Osteocyte (in vitro differentiated cells): ENCODE measurements at regions not wholly inside any gene's neighbourhood (a gene's known extent, or its start where the extent isn't known, plus 50 kb on each side); places are given as distances from the start of the nearest gene placed in this dataset.
"Not testable (repeated sequence)": the region's sequence is repeated elsewhere in the genome, so short reads cannot be mapped to it uniquely, and the experiment has no call there.

ENCODE experiments used
- DNase-seq: peaks from one replicate; pipeline ENCODE4 v3.0.0; 2021; ENCODE audit warnings: mixed read lengths; ENCODE audit not compliant: unreplicated experiment; ENCODE audit errors: extremely low spot score
- H3K27ac Mint-ChIP-seq: one replicate; pipeline ENCODE4 v1.8.0; 2021; ENCODE audit warnings: mild to moderate bottlenecking, mixed read lengths; ENCODE audit not compliant: unreplicated experiment
- H3K27me3 Mint-ChIP-seq: one replicate; pipeline ENCODE4 v1.8.0; 2021; ENCODE audit warnings: mixed read lengths; ENCODE audit not compliant: unreplicated experiment
- H3K36me3 Mint-ChIP-seq: one replicate; pipeline ENCODE4 v1.8.0; 2021; ENCODE audit warnings: mixed read lengths; ENCODE audit not compliant: unreplicated experiment
- H3K4me1 Mint-ChIP-seq: one replicate; pipeline ENCODE4 v1.8.0; 2021; ENCODE audit warnings: mixed read lengths; ENCODE audit not compliant: unreplicated experiment
- H3K4me3 Mint-ChIP-seq: one replicate; pipeline ENCODE4 v1.8.0; 2021; ENCODE audit warnings: mild to moderate bottlenecking, moderate library complexity, mixed read lengths; ENCODE audit not compliant: unreplicated experiment
- H3K9me3 Mint-ChIP-seq: one replicate; pipeline ENCODE4 v1.8.0; 2021; ENCODE audit warnings: mixed read lengths; ENCODE audit not compliant: unreplicated experiment
- TF ChIP-seq, protein P1 (sequence below): fragments of 200-600 bp; sonication (generic); IDR thresholded peaks from 2 replicates; pipeline ENCODE4 v1.5.0; 2021; ENCODE audit warnings: antibody characterized with exemption, mild to moderate bottlenecking, moderate library complexity

- Mint-ChIP-seq H3K36me3 (peaks cover 7% of the 10 kb centered on the region), H3K4me1 (peaks cover 65% of the 10 kb centered on the region), H3K4me3 (no peak overlapping the region), H3K27me3 (no peaks in the 10 kb centered on the region), H3K9me3 (peaks cover 5% of the 10 kb centered on the region), H3K27ac (peak overlapping the region; percentile 100)
- no peak for DNase-seq
- TF ChIP-seq, protein P1, sequence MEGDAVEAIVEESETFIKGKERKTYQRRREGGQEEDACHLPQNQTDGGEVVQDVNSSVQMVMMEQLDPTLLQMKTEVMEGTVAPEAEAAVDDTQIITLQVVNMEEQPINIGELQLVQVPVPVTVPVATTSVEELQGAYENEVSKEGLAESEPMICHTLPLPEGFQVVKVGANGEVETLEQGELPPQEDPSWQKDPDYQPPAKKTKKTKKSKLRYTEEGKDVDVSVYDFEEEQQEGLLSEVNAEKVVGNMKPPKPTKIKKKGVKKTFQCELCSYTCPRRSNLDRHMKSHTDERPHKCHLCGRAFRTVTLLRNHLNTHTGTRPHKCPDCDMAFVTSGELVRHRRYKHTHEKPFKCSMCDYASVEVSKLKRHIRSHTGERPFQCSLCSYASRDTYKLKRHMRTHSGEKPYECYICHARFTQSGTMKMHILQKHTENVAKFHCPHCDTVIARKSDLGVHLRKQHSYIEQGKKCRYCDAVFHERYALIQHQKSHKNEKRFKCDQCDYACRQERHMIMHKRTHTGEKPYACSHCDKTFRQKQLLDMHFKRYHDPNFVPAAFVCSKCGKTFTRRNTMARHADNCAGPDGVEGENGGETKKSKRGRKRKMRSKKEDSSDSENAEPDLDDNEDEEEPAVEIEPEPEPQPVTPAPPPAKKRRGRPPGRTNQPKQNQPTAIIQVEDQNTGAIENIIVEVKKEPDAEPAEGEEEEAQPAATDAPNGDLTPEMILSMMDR = no peak
Observed at GRCh38 chr4:66567551-66567950, 897.3 kb upstream of the EPHA5 start.

DNA sequence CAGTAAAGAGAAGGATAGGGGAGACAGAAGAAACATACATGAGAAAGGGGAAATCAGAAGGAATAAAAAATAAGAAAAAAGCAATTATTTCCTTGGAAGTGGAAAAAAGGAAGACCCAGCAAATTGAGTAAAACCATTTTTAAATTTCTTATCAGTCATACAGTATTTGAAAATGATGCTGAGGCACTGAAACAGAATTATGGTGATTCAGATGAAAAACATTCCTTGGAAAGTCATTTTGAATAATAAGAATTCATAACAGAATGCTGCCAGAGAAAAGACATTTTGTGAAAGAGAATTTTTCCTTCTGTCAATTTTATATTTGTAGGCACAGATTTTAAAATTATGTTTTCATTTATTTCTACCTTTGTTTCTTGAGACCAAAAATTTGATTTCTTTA is 895.5 kb upstream of the EPHA5 start:
- peak overlapping the region; percentile 100 for H3K27ac Mint-ChIP-seq

DNA sequence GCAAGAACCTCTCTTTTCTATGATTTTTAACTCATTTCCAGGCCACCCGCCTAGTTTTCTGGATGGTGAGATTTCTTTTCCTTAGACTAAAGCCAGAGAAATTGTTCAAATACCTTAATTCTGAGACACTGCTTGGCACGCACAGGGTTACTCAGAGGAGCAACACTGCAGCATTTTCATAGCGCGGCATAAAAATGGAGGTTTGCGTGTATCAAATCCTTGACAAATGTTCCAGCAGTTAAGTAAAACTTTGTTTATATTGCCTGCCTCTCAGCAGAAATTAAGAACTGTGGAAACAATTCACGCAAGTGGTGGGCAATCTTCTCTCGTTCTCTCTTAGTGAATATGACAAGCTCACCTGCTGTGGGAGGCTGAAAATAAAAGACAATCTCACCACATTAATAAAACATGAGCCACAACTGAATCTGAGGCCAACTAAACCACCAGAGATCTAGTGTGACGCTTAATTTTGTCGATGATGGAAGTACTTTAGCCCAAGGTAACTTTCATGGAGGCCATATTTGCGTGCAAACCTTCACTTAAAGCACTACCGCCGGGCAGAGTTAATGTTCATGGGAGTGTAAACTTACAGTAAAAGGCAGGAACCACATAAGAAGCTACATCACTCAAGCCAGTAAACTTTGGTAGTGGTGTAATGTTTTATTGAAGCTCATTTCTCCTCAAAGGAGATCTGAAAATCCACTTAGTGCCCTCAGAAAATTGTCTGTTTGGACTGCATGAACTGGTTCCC is 894.8 kb upstream of the EPHA5 start:
- TF ChIP-seq, protein P1 = no peak
- DNase-seq = peak; percentile 90
- peaks cover 4% of the 10 kb centered on the region for H3K9me3 Mint-ChIP-seq
- H3K27me3 Mint-ChIP-seq = no peaks in the 10 kb centered on the region
- H3K4me1 Mint-ChIP-seq = peaks cover 58% of the 10 kb centered on the region
- peak overlapping the region; percentile 100 for H3K27ac Mint-ChIP-seq
- peaks cover 10% of the 10 kb centered on the region for H3K36me3 Mint-ChIP-seq
- peak overlapping the region; percentile 63 for H3K4me3 Mint-ChIP-seq

More for the DNA sequence above, 895.5 kb upstream of the EPHA5 start:
- H3K4me3 Mint-ChIP-seq = peak overlapping the region; percentile 63
- no peak for DNase-seq
- H3K9me3 Mint-ChIP-seq = peaks cover 4% of the 10 kb centered on the region
- H3K27me3 Mint-ChIP-seq = no peaks in the 10 kb centered on the region
- peaks cover 10% of the 10 kb centered on the region for H3K36me3 Mint-ChIP-seq
- peaks cover 62% of the 10 kb centered on the region for H3K4me1 Mint-ChIP-seq
- TF ChIP-seq, protein P1 = no peak

- TF ChIP-seq, protein P1 = no peak
- DNase-seq = no peak
- no peaks in the 10 kb centered on the region for H3K27me3 Mint-ChIP-seq
- peaks cover 61% of the 10 kb centered on the region for H3K4me1 Mint-ChIP-seq
- H3K4me3 Mint-ChIP-seq = no peak overlapping the region
- H3K27ac Mint-ChIP-seq = peak overlapping the region; percentile 92
- H3K9me3 Mint-ChIP-seq = peaks cover 4% of the 10 kb centered on the region
- peaks cover 3% of the 10 kb centered on the region for H3K36me3 Mint-ChIP-seq
Observed at GRCh38 chr4:66562276-66562806, 892.1 kb upstream of the EPHA5 start.

GRCh38 chr4:66561465-66562053 is 891.3 kb upstream of the EPHA5 start:
- Mint-ChIP-seq H3K27ac (peak overlapping the region; percentile 92), H3K4me1 (peaks cover 57% of the 10 kb centered on the region)
- not testable (repeated sequence) for H3K4me3 Mint-ChIP-seq, DNase-seq, H3K9me3 Mint-ChIP-seq, H3K36me3 Mint-ChIP-seq, H3K27me3 Mint-ChIP-seq
